ENCODE measurements at regions not wholly inside any gene's neighbourhood (a gene's known extent, or its start where the extent isn't known, plus 50 kb on each side); places are given as distances from the start of the nearest gene placed in this dataset.

DNA sequence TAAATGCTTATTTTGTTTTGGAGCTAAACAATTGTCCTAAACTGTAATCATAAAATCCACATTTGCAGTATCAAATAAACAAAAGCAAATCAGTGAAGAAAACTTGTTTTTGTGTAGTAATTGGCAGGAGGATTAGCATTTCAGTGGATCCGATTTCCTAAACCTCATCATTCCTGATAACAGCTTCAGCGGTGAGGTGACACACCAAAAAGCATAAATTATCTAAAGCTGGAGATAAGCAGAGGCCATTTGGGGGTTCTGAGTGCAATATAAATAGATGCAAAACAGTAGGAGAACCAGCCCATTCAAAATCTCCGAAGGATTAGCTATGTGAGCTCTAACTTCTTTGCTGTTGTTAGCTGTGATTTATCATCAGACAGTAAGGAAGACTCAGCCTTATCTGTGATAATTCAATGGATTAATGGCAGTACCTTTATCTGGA lies 235.8 kb downstream of the EPHA7 start:
- TF ChIP-seq POLR2AphosphoS5 (IDR thresholded peaks at IDR 0.05; ENCODE audit: low read depth, low read length), result no peak
- TF ChIP-seq POLR2A (IDR thresholded peaks at IDR 0.05; ENCODE audit: low read depth, low read length), result no peak
- no peak for TF ChIP-seq TAF1 (IDR thresholded peaks at IDR 0.05; ENCODE audit: borderline replicate concordance, low read depth, low read length)
